Middle frontal gyrus (tissue), 1 donor: ENCODE measurements at regions not wholly inside any gene's neighbourhood (a gene's known extent, or its start where the extent isn't known, plus 50 kb on each side); places are given as distances from the start of the nearest gene placed in this dataset.
"Not testable (repeated sequence)": the region's sequence is repeated elsewhere in the genome, so short reads cannot be mapped to it uniquely, and the experiment has no call there.

ENCODE experiments used
- DNase-seq: peaks from one replicate; pipeline ENCODE4 v3.0.0-alpha.2; 2015; ENCODE audit warnings: low spot score; ENCODE audit errors: extremely low spot score

GRCh38 chr4:128758314-128758922, 51.1 kb upstream of the JADE1 start:
- no peak for DNase-seq

DNA sequence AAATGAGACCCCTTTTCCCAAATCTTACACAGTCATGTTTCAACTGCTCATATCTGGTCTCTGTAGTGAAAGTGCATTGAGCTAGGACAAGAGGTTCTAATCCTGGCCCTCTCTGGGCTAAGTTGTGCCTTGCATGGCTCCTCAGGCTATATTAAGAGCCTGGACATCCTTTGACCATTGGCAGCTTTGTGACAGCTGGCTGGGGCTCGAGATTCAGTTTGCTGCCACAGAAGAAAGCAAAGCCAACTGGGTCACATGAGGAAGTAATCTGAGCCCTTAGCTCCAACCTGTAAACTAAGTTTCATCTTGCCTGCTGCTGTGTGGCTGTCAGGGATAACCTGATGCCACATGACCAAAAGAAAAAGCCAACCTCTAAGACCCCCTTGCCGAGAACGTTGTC, 51.8 kb upstream of the JADE1 start:
- no peak for DNase-seq

DNA sequence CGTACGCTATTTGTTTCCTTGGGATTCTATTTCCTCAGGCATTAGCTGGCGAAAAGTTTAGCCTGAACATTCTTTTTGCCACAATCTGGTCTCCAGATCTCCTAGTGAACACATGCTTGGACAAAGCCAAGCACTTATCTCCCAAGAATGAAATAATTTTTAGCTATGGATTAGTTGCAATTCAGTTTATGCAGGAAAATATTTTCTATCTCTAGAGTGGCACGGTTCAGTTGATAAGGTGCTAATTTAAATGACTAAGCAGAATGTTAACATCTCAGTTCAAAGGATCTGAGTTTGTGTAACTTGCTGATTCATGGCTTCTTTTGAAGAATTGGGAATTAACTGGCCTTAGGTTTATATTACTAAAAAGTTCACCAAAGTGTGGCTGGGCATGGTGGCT, 58.1 kb upstream of the JADE1 start:
- no peak for DNase-seq

- not testable (repeated sequence) for DNase-seq
Observed at GRCh38 chr4:128741748-128742147, 67.8 kb upstream of the JADE1 start.

DNA sequence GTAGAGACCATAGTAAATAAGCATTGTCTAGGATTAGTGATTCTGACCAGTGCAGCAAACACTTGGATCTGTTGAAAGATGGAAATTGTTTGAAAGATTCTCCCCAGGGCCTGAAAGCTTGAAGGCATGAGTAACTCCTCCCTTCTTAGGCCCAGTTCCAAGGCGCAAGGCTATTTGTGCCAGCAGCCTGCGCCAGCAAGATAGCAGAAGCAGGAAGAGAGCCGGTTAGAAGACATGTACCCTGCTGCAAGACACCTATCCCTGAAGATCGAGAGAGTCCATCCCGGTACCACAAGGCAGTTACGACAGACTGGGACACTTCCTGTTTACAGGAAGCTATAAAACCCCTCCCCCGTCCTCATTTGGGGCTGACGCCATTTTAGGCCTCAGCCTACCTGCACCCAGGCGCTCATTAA, 72.4 kb upstream of the JADE1 start:
- DNase-seq, result no peak

DNA sequence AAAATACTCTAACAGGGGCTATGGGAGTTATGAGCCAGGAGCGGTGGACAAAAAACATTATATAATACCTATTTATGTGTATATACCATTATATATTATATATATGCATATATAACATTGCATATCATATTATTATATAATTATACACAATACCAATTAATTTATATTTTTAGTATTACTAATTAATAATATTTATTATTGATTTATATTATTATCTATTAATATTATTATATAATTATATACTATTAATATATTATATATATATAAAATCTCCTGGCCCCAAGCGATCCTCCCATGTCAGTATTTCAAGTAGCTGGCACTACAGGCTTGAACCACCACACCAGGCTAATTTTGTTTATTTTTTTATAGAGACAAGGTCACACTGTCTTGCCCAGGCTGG, 73.8 kb upstream of the JADE1 start:
- no peak for DNase-seq

- DNase-seq, result no peak
Observed at GRCh38 chr4:128728190-128728589, 81.3 kb upstream of the JADE1 start.

DNA sequence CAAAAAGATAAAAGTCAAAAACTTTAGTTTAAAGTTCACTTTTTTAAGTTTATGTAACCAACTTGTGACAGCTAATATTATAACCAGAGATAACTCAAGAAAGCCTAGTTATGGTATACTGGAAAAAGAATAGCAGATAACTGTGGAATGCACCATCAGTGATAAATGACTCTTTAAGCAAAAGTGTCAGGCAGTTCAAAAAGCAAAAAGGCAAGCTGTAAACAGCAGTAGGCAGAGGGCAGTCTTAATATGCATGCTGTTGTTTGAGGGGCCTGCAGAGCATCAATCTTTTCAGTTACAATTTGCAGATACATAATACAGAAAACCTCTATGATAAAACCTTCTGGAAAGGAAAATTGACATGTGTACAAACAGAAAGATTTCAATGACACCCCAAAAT, 81.8 kb upstream of the JADE1 start:
- DNase-seq, result no peak

GRCh38 chr4:128725405-128726055, 84.0 kb upstream of the JADE1 start:
- no peak for DNase-seq

DNA sequence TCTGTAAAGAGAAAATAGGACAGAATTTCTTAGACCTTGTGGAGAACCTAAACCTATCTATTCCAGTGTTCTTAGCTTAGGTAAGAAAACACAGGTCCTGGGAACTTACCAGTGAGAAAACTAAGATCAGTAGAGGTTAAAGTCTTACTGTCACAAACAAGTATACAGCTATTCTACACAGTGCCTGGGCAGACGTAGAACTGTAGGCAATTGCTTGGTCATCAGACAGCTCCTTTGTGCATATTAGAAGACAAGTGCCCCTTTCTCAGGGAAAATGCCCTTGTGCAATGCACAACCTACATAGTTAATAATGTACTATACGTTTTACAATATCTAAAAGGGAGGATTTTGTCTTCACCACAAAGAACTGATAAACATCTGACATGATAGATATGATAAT, 86.6 kb upstream of the JADE1 start:
- DNase-seq, result no peak

- DNase-seq, result no peak
Observed at GRCh38 chr4:128721896-128722295, 87.6 kb upstream of the JADE1 start.

- no peak for DNase-seq
Observed at GRCh38 chr4:128720270-128720669, 89.2 kb upstream of the JADE1 start.

- DNase-seq, result no peak
Observed at GRCh38 chr4:128718768-128719167, 90.7 kb upstream of the JADE1 start.

DNA sequence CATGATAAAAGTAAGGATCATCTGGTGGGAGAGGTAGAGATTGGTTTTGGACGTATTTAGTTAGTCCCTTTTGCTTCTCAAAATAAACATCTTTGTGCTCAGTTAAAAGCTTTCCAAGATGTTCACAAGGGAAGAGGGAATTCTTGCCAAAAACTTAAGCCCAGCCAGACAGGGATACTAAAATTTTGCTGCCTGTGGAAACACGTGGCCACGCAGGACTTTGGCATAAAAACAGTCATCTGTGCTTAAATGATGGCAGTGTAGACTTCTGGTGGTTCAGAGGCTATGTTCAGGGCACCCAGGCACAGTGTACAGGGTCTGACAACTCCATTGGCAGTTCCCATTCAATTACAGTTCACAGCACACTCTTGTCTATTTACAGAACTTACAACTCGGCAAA, 93.2 kb upstream of the JADE1 start:
- DNase-seq, result no peak

DNA sequence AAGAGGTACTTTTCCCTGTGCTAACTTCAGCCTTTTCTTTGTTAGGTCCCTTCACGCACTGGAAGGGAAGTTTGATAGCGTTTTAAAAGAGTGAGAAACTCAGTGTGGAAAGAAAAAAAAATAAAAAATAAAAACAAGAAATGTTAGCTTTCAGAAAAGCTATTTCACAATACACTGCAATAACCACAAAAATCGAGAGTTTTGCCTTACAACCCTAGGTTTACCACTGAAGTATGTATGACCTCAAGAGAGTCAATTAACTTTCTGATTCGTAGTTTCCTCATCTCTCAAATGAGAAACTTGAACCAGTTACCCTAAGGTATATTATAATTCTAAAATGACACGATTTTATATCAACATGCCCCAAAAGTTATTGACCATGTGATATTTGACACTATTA, 93.9 kb upstream of the JADE1 start:
- no peak for DNase-seq

- DNase-seq, result no peak
Observed at GRCh38 chr4:128711361-128711760, 98.1 kb upstream of the JADE1 start.

DNA sequence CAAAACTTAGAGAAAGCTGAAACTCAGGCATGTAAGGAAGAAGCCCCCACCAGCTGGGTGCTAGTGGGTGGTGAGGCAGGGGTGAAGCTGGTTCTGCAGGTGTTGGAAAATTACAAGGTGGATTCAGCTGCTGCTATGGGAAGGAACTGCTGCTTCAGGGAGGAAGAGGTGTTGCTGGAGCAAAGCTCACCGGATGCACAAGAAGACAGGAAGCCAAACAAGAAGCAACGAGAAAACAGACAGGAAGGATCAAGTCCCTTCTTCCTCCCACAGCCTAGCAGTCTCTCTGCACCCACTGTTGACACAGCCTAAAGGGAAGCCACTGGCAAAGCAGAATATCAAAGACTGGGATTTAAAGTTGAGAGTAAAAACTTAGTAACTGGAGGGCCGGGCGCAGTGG, 100.2 kb upstream of the JADE1 start:
- no peak for DNase-seq

DNA sequence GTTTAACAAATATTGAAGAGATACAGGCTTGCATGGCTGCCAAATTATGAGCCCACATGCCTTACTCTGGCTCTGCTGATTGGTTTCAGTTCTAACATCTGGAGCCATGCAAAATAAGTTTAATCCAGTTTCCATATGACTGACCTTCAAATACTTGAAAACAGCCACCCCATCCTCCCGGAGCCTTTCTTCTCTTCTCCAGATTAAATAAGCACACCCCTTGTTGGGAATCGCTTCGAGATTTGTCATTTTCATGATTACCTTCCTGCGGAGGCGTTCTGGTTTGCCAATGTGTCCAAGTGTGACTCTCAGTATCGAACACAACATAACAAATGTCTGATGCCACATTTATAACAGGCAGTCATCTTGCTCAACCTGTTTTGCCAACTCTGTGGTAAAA, 101.6 kb upstream of the JADE1 start:
- DNase-seq, result no peak

- DNase-seq, result no peak
Observed at GRCh38 chr4:128703948-128704347, 105.6 kb upstream of the JADE1 start.

- DNase-seq, result no peak
Observed at GRCh38 chr4:128700659-128701350, 108.7 kb upstream of the JADE1 start.

DNA sequence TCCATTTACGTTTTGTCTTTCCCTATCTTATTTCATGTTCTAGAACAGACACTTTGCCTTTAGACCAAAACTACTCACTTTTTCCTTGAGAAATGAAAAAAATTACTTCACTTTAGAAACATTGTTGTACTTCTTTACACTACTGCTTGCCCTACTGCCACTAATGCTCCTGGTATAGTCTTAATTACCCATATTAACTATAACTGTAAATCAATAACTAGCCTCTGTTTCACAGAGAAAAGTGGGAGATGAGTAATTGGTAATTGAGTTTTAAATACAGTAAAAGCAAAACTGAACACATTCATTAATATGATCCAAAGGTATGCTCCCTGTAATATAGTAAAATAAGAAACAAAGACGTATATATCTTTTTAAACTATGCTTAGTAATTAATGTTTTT, 111.1 kb upstream of the JADE1 start:
- DNase-seq, result no peak

GRCh38 chr4:128697323-128697722, 112.2 kb upstream of the JADE1 start:
- DNase-seq, result no peak

GRCh38 chr4:128690011-128690410, 119.5 kb upstream of the JADE1 start:
- no peak for DNase-seq
